ENCODE measurements at regions not wholly inside any gene's neighbourhood (a gene's known extent, or its start where the extent isn't known, plus 50 kb on each side); places are given as distances from the start of the nearest gene placed in this dataset.

DNA sequence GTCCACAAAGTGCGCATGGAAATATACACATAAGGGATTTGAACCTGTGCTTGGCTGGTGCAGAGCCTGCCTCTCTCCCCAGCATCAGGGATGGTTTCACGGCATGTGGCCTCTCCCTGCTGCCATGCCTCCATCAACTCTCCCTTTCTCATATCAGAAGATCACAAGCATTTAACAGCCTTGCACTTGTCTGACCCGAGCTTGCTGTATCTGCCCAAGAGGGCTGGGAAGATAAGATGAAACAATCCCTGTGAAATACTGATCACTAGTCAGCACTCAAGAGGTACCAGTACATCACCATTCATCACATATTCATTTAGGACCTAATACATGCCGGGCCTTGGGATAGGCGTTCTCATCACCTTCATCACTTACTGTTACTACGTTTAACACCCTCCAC lies 107.6 kb upstream of the ARHGEF3 start:
- TF ChIP-seq CTCF (IDR thresholded peaks at IDR 0.05) (no peak), POLR2AphosphoS5 (IDR thresholded peaks at IDR 0.05) (no peak)

Measured in suprapubic skin (tissue), 3 donors.